Mesenchymal stem cell (in vitro differentiated cells and primary cell): ENCODE measurements at regions not wholly inside any gene's neighbourhood (a gene's known extent, or its start where the extent isn't known, plus 50 kb on each side); places are given as distances from the start of the nearest gene placed in this dataset.

Experiments
- DNase-seq: peaks from one replicate; pipeline ENCODE4 v3.0.0-alpha.2; 2013
- H2AFZ ChIP-seq: one replicate; pipeline ENCODE4 v1.6.1; 2013; ENCODE audit warnings: low read depth, mild to moderate bottlenecking, control low read depth, inconsistent platforms, low read length, moderate library complexity
- H2AK5ac ChIP-seq: 2 replicates; pipeline ENCODE4 v1.6.1; 2013; ENCODE audit warnings: low read length, moderate library complexity, mild to moderate bottlenecking, inconsistent platforms; ENCODE audit not compliant: severe bottlenecking
- H2BK120ac ChIP-seq: one replicate; pipeline ENCODE4 v1.6.1; 2013; ENCODE audit warnings: low read depth, mild to moderate bottlenecking, inconsistent platforms, low read length, moderate library complexity
- H2BK12ac ChIP-seq, 2 experiments: one replicate each; pipeline ENCODE4 v1.6.1; 2013; ENCODE audit warnings: inconsistent platforms in 2 of 2, low read length in 2 of 2, mild to moderate bottlenecking in 2 of 2, moderate library complexity in 2 of 2, control low read depth in 1 of 2
- H2BK15ac ChIP-seq: one replicate; pipeline ENCODE4 v1.6.1; 2013; ENCODE audit warnings: mild to moderate bottlenecking, low read depth, inconsistent platforms; ENCODE audit not compliant: poor library complexity, severe bottlenecking
- H2BK5ac ChIP-seq: 2 replicates; pipeline ENCODE4 v1.6.1; 2013; ENCODE audit warnings: low read depth, mild to moderate bottlenecking, low read length, control low read depth, inconsistent platforms; ENCODE audit not compliant: poor library complexity, severe bottlenecking
- H3K14ac ChIP-seq, 2 experiments: one replicate each; pipeline ENCODE4 v1.6.1; 2013; ENCODE audit warnings: inconsistent platforms in 2 of 2, low read length in 2 of 2, control low read depth in 1 of 2, mild to moderate bottlenecking in 1 of 2, moderate library complexity in 1 of 2
- H3K18ac ChIP-seq, 2 experiments: one replicate each; pipeline ENCODE4 v1.6.1; 2013; ENCODE audit warnings: inconsistent platforms in 2 of 2, low read length in 2 of 2, control low read depth in 1 of 2, low read depth in 1 of 2, mild to moderate bottlenecking in 1 of 2
- H3K23ac ChIP-seq, 2 experiments: one replicate each; pipeline ENCODE4 v1.6.1; 2013; ENCODE audit warnings: inconsistent platforms in 2 of 2, low read length in 2 of 2, mild to moderate bottlenecking in 2 of 2, moderate library complexity in 2 of 2, control low read depth in 1 of 2
- H3K27ac ChIP-seq: 2 replicates; pipeline ENCODE4 v1.5.1; 2013; ENCODE audit warnings: mild to moderate bottlenecking, moderate library complexity, low read length, control low read depth, inconsistent platforms; ENCODE audit not compliant: poor library complexity, severe bottlenecking
- H3K27me3 ChIP-seq, 2 experiments: 2 replicates each; pipeline versions ENCODE4 v1.6.1 to v1.7.0; 2013; ENCODE audit warnings: low read length in 2 of 2, mild to moderate bottlenecking in 2 of 2, moderate library complexity in 2 of 2, control low read depth in 1 of 2, inconsistent platforms in 1 of 2; ENCODE audit not compliant: control insufficient read depth in 1 of 2, insufficient read depth in 1 of 2
- H3K36me3 ChIP-seq, 2 experiments: 2 replicates each; pipeline versions ENCODE4 v1.6.1 to v1.7.0; 2013; ENCODE audit warnings: low read length in 2 of 2, control low read depth in 1 of 2, inconsistent platforms in 1 of 2, low read depth in 1 of 2, mild to moderate bottlenecking in 1 of 2; ENCODE audit not compliant: insufficient read depth in 2 of 2, control insufficient read depth in 1 of 2
- H3K4ac ChIP-seq, 2 experiments: one replicate each; pipeline ENCODE4 v1.6.1; 2013; ENCODE audit warnings: inconsistent platforms in 2 of 2, low read length in 2 of 2, mild to moderate bottlenecking in 2 of 2, moderate library complexity in 2 of 2, control low read depth in 1 of 2, low read depth in 1 of 2
- H3K4me1 ChIP-seq: 2 replicates; pipeline ENCODE4 v1.6.1; 2013; ENCODE audit warnings: low read depth, low read length, control low read depth; ENCODE audit not compliant: control insufficient read depth, insufficient read depth
- H3K4me2 ChIP-seq: 2 replicates; pipeline ENCODE4 v1.6.1; 2013; ENCODE audit warnings: low read length, mild to moderate bottlenecking, inconsistent platforms; ENCODE audit not compliant: poor library complexity, severe bottlenecking
- H3K4me3 ChIP-seq, 2 experiments: 2 replicates each; pipeline versions ENCODE4 v1.5.1 to v1.7.0; 2013; ENCODE audit warnings: low read length in 2 of 2, mild to moderate bottlenecking in 2 of 2, control low read depth in 1 of 2, low read depth in 1 of 2; ENCODE audit not compliant: insufficient read depth in 1 of 2
- H3K79me1 ChIP-seq: replicated peaks from 2 replicates; pipeline ENCODE4 v1.6.1; 2013; ENCODE audit warnings: mild to moderate bottlenecking, control low read depth, low read length, inconsistent platforms; ENCODE audit not compliant: poor library complexity, severe bottlenecking
- H3K9ac ChIP-seq: 2 replicates; pipeline ENCODE4 v1.7.0; 2013; ENCODE audit warnings: mild to moderate bottlenecking, low read length, moderate library complexity
- H3K9me3 ChIP-seq: 2 replicates; pipeline ENCODE4 v1.7.0; 2013; ENCODE audit warnings: mild to moderate bottlenecking, low read length; ENCODE audit not compliant: control insufficient read depth
- H4K8ac ChIP-seq: one replicate; pipeline ENCODE4 v1.6.1; 2013; ENCODE audit warnings: inconsistent platforms, mild to moderate bottlenecking, low read length, moderate library complexity
- H4K91ac ChIP-seq: one replicate; pipeline ENCODE4 v1.6.1; 2013; ENCODE audit warnings: mild to moderate bottlenecking, low read length, inconsistent platforms
- WGBS: methylation state at CpG from one replicate; pipeline ENCODE4 v1.1.7; 2013; ENCODE audit warnings: mixed read lengths; 5-methylcytosine and 5-hydroxymethylcytosine counted together

DNA sequence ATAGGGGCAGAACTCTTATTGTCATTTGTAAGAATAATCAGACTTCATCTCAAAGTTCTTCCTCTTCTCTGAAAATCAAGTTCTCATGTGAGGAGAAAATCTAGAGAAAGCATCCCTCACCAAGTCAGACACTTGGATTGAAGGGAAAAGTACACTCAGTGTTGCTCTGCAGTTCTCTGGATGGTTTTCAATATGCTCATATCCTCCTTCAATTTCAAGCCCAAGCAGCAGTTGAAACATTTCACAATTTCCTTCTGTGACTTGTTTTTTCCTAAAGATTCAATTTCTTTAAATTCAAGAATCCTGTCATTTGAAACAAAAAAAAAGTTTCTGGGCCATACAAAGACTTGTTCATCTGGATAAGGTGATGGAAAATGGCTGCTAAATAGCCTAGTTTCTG, 140.2 kb upstream of the AHI1 start:
- Histone ChIP-seq H4K91ac (no peak overlapping the region), H3K9me3 (no peaks in the 10 kb centered on the region), H3K79me1 (no peaks in the 10 kb centered on the region), H2BK120ac (no peak overlapping the region), H4K8ac (no peak overlapping the region), H3K4me3 (no peak overlapping the region), H3K9ac (no peak overlapping the region), H3K14ac (no peak overlapping the region), H2AFZ (no peak overlapping the region), H3K4me2 (no peak overlapping the region), H2BK15ac (no peak overlapping the region), H3K27ac (no peak overlapping the region), H3K27me3 (no peaks in the 10 kb centered on the region), H3K18ac (no peak overlapping the region), H2AK5ac (no peak overlapping the region), H3K36me3 (no peaks in the 10 kb centered on the region), H2BK12ac (no peak overlapping the region), H3K4me1 (no peaks in the 10 kb centered on the region), H3K23ac (no peak overlapping the region), H2BK5ac (no peak overlapping the region), H3K4ac (no peak overlapping the region)
- no peak for DNase-seq

DNA sequence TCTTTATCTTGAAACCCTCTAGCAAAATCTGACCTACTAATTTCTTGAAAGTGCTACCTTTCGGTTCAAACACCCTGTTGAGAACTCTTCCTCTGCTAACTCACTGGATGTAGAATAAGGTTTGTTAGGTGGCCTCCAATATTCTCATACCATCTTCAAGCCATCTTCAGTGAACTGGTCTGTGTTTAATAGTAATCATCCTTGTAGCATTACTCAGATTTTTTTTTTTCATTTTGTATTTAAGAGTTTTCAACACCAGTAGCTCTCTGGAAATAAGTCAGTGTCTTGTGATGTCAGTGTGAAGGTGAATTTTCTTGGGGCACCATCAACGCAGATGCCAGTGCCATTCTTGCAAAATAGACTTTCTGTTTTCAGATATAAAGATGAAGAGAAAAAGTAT, 140.6 kb upstream of the AHI1 start:
- Histone ChIP-seq H2AK5ac (no peak overlapping the region), H2BK120ac (no peak overlapping the region), H3K14ac (no peak overlapping the region), H3K9me3 (no peaks in the 10 kb centered on the region), H2BK12ac (no peak overlapping the region), H3K4me3 (no peak overlapping the region), H4K91ac (no peak overlapping the region), H3K27me3 (no peaks in the 10 kb centered on the region), H3K79me1 (no peaks in the 10 kb centered on the region), H2AFZ (no peak overlapping the region), H3K4ac (no peak overlapping the region), H3K4me1 (no peaks in the 10 kb centered on the region), H3K36me3 (no peaks in the 10 kb centered on the region), H4K8ac (no peak overlapping the region), H2BK5ac (no peak overlapping the region), H2BK15ac (no peak overlapping the region), H3K18ac (no peak overlapping the region), H3K23ac (no peak overlapping the region), H3K27ac (no peak overlapping the region), H3K4me2 (no peak overlapping the region), H3K9ac (no peak overlapping the region)
- WGBS, result 88% methylated on average over 1 of the region's 2 CpGs
- no peak for DNase-seq

DNA sequence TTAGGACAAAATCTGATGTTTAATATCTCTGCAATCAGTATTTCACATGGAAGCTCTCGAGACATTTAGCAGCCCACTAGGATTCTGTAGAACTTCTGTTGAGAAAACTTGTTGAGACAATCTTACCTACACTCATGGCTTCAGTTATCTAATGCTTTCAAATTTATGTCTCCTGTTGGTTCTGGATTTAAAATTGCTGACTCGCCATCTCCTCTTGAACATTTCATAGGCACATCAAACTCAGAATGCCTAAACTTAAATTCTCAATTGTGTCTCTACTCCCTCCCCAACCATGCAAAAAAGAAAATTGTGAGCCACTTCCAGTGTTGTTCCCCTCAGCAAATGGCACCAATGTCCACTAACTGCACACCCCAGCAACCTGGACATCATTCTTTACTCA, 142.5 kb upstream of the AHI1 start:
- DNase-seq, result no peak
- no peak overlapping the region for H3K27ac ChIP-seq
- no peak overlapping the region for H2BK15ac ChIP-seq
- H2BK120ac ChIP-seq, result no peak overlapping the region
- H3K4me3 ChIP-seq, result no peak overlapping the region
- no peak overlapping the region for H4K8ac ChIP-seq
- no peak overlapping the region for H3K23ac ChIP-seq
- H3K14ac ChIP-seq, result no peak overlapping the region
- H3K9me3 ChIP-seq, result no peaks in the 10 kb centered on the region
- H3K4ac ChIP-seq, result no peak overlapping the region
- no peak overlapping the region for H2BK12ac ChIP-seq
- H3K27me3 ChIP-seq, result no peaks in the 10 kb centered on the region
- no peaks in the 10 kb centered on the region for H3K36me3 ChIP-seq
- H2AFZ ChIP-seq, result no peak overlapping the region
- H2AK5ac ChIP-seq, result no peak overlapping the region
- no peak overlapping the region for H3K18ac ChIP-seq
- WGBS, result 91% methylated on average over 2 of the region's 2 CpGs
- no peak overlapping the region for H3K4me2 ChIP-seq
- H3K9ac ChIP-seq, result no peak overlapping the region
- H3K4me1 ChIP-seq, result no peaks in the 10 kb centered on the region
- H4K91ac ChIP-seq, result no peak overlapping the region
- no peak overlapping the region for H2BK5ac ChIP-seq
- no peaks in the 10 kb centered on the region for H3K79me1 ChIP-seq

DNA sequence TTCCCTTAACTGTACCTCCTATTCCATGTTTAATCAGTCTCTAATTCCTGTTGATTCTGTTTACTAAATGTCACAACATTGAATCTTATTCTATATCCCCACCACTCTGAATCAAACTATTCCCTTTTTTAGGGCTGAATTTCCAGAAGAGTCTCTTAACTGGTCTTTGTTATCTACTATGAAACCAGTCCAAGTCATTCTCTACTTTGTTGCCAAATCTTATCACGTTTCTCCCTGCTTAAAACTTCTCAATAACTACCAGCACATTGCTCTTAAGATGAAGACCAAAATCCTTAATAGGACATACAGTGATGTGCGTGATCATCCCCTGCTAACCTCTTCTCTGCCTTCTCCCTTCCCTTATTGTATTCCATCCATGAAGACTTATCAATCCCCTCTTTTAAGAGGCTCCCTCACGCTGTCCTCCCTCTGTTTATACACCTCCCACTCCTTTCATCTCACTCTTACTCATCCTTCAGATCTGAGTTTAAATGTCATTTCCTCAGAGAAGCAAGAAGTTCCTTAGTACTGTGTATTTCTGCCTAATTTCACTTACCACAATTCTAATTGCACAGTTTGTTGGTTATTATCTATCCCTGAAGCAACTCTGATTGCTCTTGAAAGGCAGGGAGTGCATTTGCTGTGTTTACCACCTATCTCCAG, 143.0 kb upstream of the AHI1 start:
- WGBS, result 76% methylated on average over 3 of the region's 3 CpGs
- H3K4me2 ChIP-seq, result no peak overlapping the region
- no peak overlapping the region for H3K23ac ChIP-seq
- H2BK15ac ChIP-seq, result no peak overlapping the region
- no peaks in the 10 kb centered on the region for H3K79me1 ChIP-seq
- H4K91ac ChIP-seq, result no peak overlapping the region
- no peaks in the 10 kb centered on the region for H3K27me3 ChIP-seq
- H2AFZ ChIP-seq, result no peak overlapping the region
- no peak overlapping the region for H4K8ac ChIP-seq
- no peak overlapping the region for H3K4me3 ChIP-seq
- no peak overlapping the region for H2BK5ac ChIP-seq
- DNase-seq, result no peak
- H2AK5ac ChIP-seq, result no peak overlapping the region
- no peak overlapping the region for H3K14ac ChIP-seq
- no peaks in the 10 kb centered on the region for H3K36me3 ChIP-seq
- H3K18ac ChIP-seq, result no peak overlapping the region
- H3K4ac ChIP-seq, result no peak overlapping the region
- no peak overlapping the region for H2BK120ac ChIP-seq
- no peaks in the 10 kb centered on the region for H3K4me1 ChIP-seq
- no peak overlapping the region for H3K27ac ChIP-seq
- no peak overlapping the region for H2BK12ac ChIP-seq
- H3K9me3 ChIP-seq, result no peaks in the 10 kb centered on the region
- no peak overlapping the region for H3K9ac ChIP-seq
